Trophoblast cell (in vitro differentiated cells and primary cell): ENCODE measurements at regions not wholly inside any gene's neighbourhood (a gene's known extent, or its start where the extent isn't known, plus 50 kb on each side); places are given as distances from the start of the nearest gene placed in this dataset.

ENCODE experiments used
- DNase-seq, 2 donors: peaks; one replicate each; pipeline ENCODE4 v3.0.0-alpha.2; 2016
- H2AFZ ChIP-seq: 2 replicates; pipeline ENCODE4 v1.6.1; 2013; ENCODE audit warnings: low read length, moderate library complexity, mild to moderate bottlenecking; ENCODE audit not compliant: insufficient read depth, poor library complexity
- H2AK5ac ChIP-seq: 2 replicates; pipeline ENCODE4 v1.6.1; 2013; ENCODE audit warnings: mild to moderate bottlenecking, low read length
- H2BK120ac ChIP-seq: 2 replicates; pipeline ENCODE4 v1.6.1; 2013; ENCODE audit warnings: low read length, mild to moderate bottlenecking, moderate library complexity; ENCODE audit not compliant: insufficient read depth, poor library complexity
- H2BK12ac ChIP-seq: 2 replicates; pipeline ENCODE4 v1.6.1; 2013; ENCODE audit warnings: mild to moderate bottlenecking, low read length, moderate library complexity
- H2BK5ac ChIP-seq: 2 replicates; pipeline ENCODE4 v1.6.1; 2013; ENCODE audit warnings: low read length, low read depth, moderate library complexity, mild to moderate bottlenecking; ENCODE audit not compliant: poor library complexity
- H3K14ac ChIP-seq: 2 replicates; pipeline ENCODE4 v1.6.1; 2013; ENCODE audit warnings: mild to moderate bottlenecking, low read length
- H3K18ac ChIP-seq: 2 replicates; pipeline ENCODE4 v1.6.1; 2013; ENCODE audit warnings: mild to moderate bottlenecking, low read length
- H3K23ac ChIP-seq: 2 replicates; pipeline ENCODE4 v1.6.1; 2013; ENCODE audit warnings: low read length
- H3K27ac ChIP-seq: 2 replicates; pipeline ENCODE4 v1.5.1; 2013; ENCODE audit warnings: low read depth, mild to moderate bottlenecking, inconsistent platforms, low read length, moderate library complexity
- H3K27me3 ChIP-seq: 2 replicates; pipeline ENCODE4 v1.6.1; 2013; ENCODE audit warnings: inconsistent platforms, mild to moderate bottlenecking, low read length, moderate library complexity; ENCODE audit not compliant: insufficient read depth
- H3K36me3 ChIP-seq, 2 experiments: 1 replicate in 1 of 2; 2 replicates in 1 of 2; pipeline ENCODE4 v1.6.1; 2013; ENCODE audit warnings: low read length in 2 of 2, mild to moderate bottlenecking in 2 of 2, moderate library complexity in 1 of 2; ENCODE audit not compliant: insufficient read depth in 2 of 2, control insufficient read depth in 1 of 2
- H3K4ac ChIP-seq: 2 replicates; pipeline ENCODE4 v1.6.1; 2013; ENCODE audit warnings: low read depth, mild to moderate bottlenecking, low read length, moderate library complexity
- H3K4me1 ChIP-seq, 2 experiments: 1 replicate in 1 of 2; 2 replicates in 1 of 2; pipeline ENCODE4 v1.6.1; 2013; ENCODE audit warnings: low read length in 2 of 2, mild to moderate bottlenecking in 2 of 2, moderate library complexity in 1 of 2; ENCODE audit not compliant: insufficient read depth in 2 of 2, control insufficient read depth in 1 of 2
- H3K4me2 ChIP-seq: 2 replicates; pipeline ENCODE4 v1.6.1; 2013; ENCODE audit warnings: inconsistent platforms, mild to moderate bottlenecking, low read length, moderate library complexity
- H3K4me3 ChIP-seq: 2 replicates; pipeline ENCODE4 v1.5.1; 2013; ENCODE audit warnings: mild to moderate bottlenecking, low read depth, low read length, inconsistent platforms
- H3K79me1 ChIP-seq: one replicate; pipeline ENCODE4 v1.6.1; 2013; ENCODE audit warnings: low read length
- H3K79me2 ChIP-seq: 2 replicates; pipeline ENCODE4 v1.6.1; 2013; ENCODE audit warnings: low read length, mild to moderate bottlenecking; ENCODE audit not compliant: control insufficient read depth, insufficient read depth, poor library complexity
- H3K9ac ChIP-seq: 2 replicates; pipeline ENCODE4 v1.6.1; 2013; ENCODE audit warnings: mild to moderate bottlenecking, low read length
- H3K9me3 ChIP-seq: 2 replicates; pipeline ENCODE4 v1.6.1; 2013; ENCODE audit warnings: low read depth, mild to moderate bottlenecking, control low read depth, inconsistent platforms, low read length; ENCODE audit not compliant: insufficient read depth
- H4K12ac ChIP-seq: 2 replicates; pipeline ENCODE4 v1.6.1; 2013; ENCODE audit warnings: low read depth, mild to moderate bottlenecking, low read length, moderate library complexity
- H4K8ac ChIP-seq: 2 replicates; pipeline ENCODE4 v1.6.1; 2013; ENCODE audit warnings: low read depth, mild to moderate bottlenecking, low read length, moderate library complexity
- H4K91ac ChIP-seq: one replicate; pipeline ENCODE4 v1.6.1; 2013; ENCODE audit warnings: low read depth, mild to moderate bottlenecking, low read length, moderate library complexity
- WGBS: extraction: QIAGEN DNeasy Blood & Tissue Kit; methylation state at CpG from one replicate; pipeline ENCODE4 v1.1.7; 2013; ENCODE audit warnings: missing lambda C conversion rate; ENCODE audit not compliant: insufficient read length, insufficient coverage; ENCODE audit errors: extremely low coverage; 5-methylcytosine and 5-hydroxymethylcytosine counted together

DNA sequence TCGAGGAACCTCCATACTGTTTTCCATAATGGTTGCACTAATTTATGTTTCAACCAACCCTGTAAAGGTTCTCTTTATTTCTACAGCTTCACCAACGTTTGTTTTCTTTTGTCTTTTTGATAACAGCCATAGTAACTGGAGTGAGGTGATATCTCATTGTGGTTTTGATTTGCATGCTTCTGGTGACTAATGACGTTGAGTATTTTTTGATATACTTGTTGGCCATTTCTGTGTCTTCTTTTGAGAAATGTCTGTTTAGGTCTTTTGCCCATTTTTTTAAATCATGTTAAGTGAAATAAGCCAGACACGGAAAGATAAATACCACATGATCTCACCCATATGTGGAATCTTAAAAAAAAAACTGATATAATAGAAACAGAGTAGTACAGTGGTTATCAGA is 74.8 kb upstream of the SMIM21 start:
- no peak overlapping the region for H2AFZ ChIP-seq
- H3K36me3 ChIP-seq = no peaks in the 10 kb centered on the region
- WGBS = no CpG with 5 or more reads among the region's 4 CpGs
- no peak overlapping the region for H2BK12ac ChIP-seq
- H4K8ac ChIP-seq = no peak overlapping the region
- H3K9me3 ChIP-seq = no peaks in the 10 kb centered on the region
- no peak overlapping the region for H3K4me3 ChIP-seq
- no peak overlapping the region for H2BK5ac ChIP-seq
- H3K4ac ChIP-seq = no peak overlapping the region
- H3K18ac ChIP-seq = no peak overlapping the region
- H4K12ac ChIP-seq = no peak overlapping the region
- no peaks in the 10 kb centered on the region for H3K4me1 ChIP-seq
- no peak overlapping the region for H3K14ac ChIP-seq
- H4K91ac ChIP-seq = no peak overlapping the region
- H3K27me3 ChIP-seq = no peaks in the 10 kb centered on the region
- H3K9ac ChIP-seq = no peak overlapping the region
- H2BK120ac ChIP-seq = no peak overlapping the region
- no peak overlapping the region for H3K4me2 ChIP-seq
- H3K23ac ChIP-seq = no peak overlapping the region
- no peak overlapping the region for H2AK5ac ChIP-seq
- H3K79me2 ChIP-seq = no peaks in the 10 kb centered on the region
- DNase-seq = no peak
- no peaks in the 10 kb centered on the region for H3K79me1 ChIP-seq
- no peak overlapping the region for H3K27ac ChIP-seq

- no peak overlapping the region for H4K12ac ChIP-seq
- no peak overlapping the region for H2BK12ac ChIP-seq
- H4K91ac ChIP-seq = no peak overlapping the region
- no peak overlapping the region for H2BK5ac ChIP-seq
- no peaks in the 10 kb centered on the region for H3K36me3 ChIP-seq
- H3K4ac ChIP-seq = no peak overlapping the region
- no peaks in the 10 kb centered on the region for H3K4me1 ChIP-seq
- H3K9ac ChIP-seq = no peak overlapping the region
- no CpG with 5 or more reads among the region's 2 CpGs for WGBS
- no peaks in the 10 kb centered on the region for H3K79me1 ChIP-seq
- no peak overlapping the region for H3K18ac ChIP-seq
- H2AK5ac ChIP-seq = no peak overlapping the region
- no peaks in the 10 kb centered on the region for H3K9me3 ChIP-seq
- H3K27ac ChIP-seq = no peak overlapping the region
- no peak for DNase-seq
- no peak overlapping the region for H3K4me2 ChIP-seq
- no peaks in the 10 kb centered on the region for H3K79me2 ChIP-seq
- H2BK120ac ChIP-seq = no peak overlapping the region
- H3K23ac ChIP-seq = no peak overlapping the region
- no peaks in the 10 kb centered on the region for H3K27me3 ChIP-seq
- no peak overlapping the region for H3K14ac ChIP-seq
- H3K4me3 ChIP-seq = no peak overlapping the region
- no peak overlapping the region for H4K8ac ChIP-seq
- no peak overlapping the region for H2AFZ ChIP-seq
These were observed 73.0 kb upstream of the SMIM21 start for GRCh38 chr18:75500545-75500944.

GRCh38 chr18:75497576-75498235 is 70.2 kb upstream of the SMIM21 start:
- H3K14ac ChIP-seq = no peak overlapping the region
- no peak overlapping the region for H4K91ac ChIP-seq
- H3K4me1 ChIP-seq = no peaks in the 10 kb centered on the region
- H3K4me3 ChIP-seq = no peak overlapping the region
- H3K36me3 ChIP-seq = no peaks in the 10 kb centered on the region
- no peak overlapping the region for H2BK12ac ChIP-seq
- H3K9me3 ChIP-seq = peaks cover 2% of the 10 kb centered on the region
- H4K12ac ChIP-seq = no peak overlapping the region
- H3K4me2 ChIP-seq = no peak overlapping the region
- H2BK120ac ChIP-seq = no peak overlapping the region
- DNase-seq = no peak
- H3K4ac ChIP-seq = no peak overlapping the region
- no peak overlapping the region for H4K8ac ChIP-seq
- H3K23ac ChIP-seq = no peak overlapping the region
- H3K18ac ChIP-seq = no peak overlapping the region
- WGBS = no CpG with 5 or more reads among the region's 8 CpGs
- H3K27me3 ChIP-seq = no peaks in the 10 kb centered on the region
- H3K79me2 ChIP-seq = no peaks in the 10 kb centered on the region
- H2AFZ ChIP-seq = no peak overlapping the region
- H2AK5ac ChIP-seq = no peak overlapping the region
- no peaks in the 10 kb centered on the region for H3K79me1 ChIP-seq
- no peak overlapping the region for H2BK5ac ChIP-seq
- H3K27ac ChIP-seq = no peak overlapping the region
- H3K9ac ChIP-seq = no peak overlapping the region

GRCh38 chr18:75496151-75496550 is 68.6 kb upstream of the SMIM21 start:
- no CpG with 5 or more reads among the region's 7 CpGs for WGBS

More at GRCh38 chr18:75496151-75496550, 68.6 kb upstream of the SMIM21 start:
- Histone ChIP-seq H3K9me3 (peaks cover 2% of the 10 kb centered on the region), H2AK5ac (no peak overlapping the region), H3K23ac (no peak overlapping the region), H3K4ac (no peak overlapping the region), H3K9ac (no peak overlapping the region), H3K18ac (no peak overlapping the region), H3K4me3 (no peak overlapping the region), H4K12ac (no peak overlapping the region), H3K4me2 (no peak overlapping the region), H3K4me1 (no peaks in the 10 kb centered on the region), H3K79me2 (no peaks in the 10 kb centered on the region), H3K14ac (no peak overlapping the region), H3K27me3 (no peaks in the 10 kb centered on the region), H3K27ac (no peak overlapping the region), H3K36me3 (no peaks in the 10 kb centered on the region), H2BK12ac (no peak overlapping the region), H4K8ac (no peak overlapping the region), H2BK120ac (no peak overlapping the region), H3K79me1 (no peaks in the 10 kb centered on the region), H2AFZ (no peak overlapping the region), H4K91ac (no peak overlapping the region), H2BK5ac (no peak overlapping the region)
- DNase-seq = no peak
